HG02678 (cell line): ENCODE measurements at regions not wholly inside any gene's neighbourhood (a gene's known extent, or its start where the extent isn't known, plus 50 kb on each side); places are given as distances from the start of the nearest gene placed in this dataset.
A peak's percentile ranks its signal among the peaks of the same experiment; 100 is the strongest.

Experiments used
- ATAC-seq: cut with Tn5 transposase; IDR thresholded peaks from one replicate; pipeline ENCODE4 v1.9.1; 2021; ENCODE audit warnings: mild to moderate bottlenecking, moderate library complexity; ENCODE audit not compliant: unreplicated experiment

DNA sequence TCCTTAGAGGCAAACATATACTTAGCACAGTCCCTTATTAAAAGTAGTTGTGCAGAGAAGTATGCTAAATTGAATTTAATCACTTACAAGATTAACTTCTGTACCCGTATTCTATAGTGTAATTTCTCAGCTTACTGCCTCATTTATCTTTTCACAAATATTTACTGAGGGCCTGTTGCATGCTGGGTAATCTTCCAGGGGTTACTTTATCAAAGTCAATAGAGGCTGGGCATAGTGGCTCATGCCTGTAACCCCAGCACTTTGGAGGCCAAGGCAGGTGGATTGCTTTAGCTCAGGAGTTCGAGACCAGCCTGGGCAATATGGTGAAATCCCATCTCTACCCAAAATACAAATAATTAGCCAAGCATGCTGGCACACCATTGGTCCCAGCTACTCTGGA, 111.7 kb upstream of the RAB27B start:
- ATAC-seq, result no peak

GRCh38 chr18:54717673-54718407, 110.4 kb upstream of the RAB27B start:
- ATAC-seq, result peak; percentile 78

- ATAC-seq, result no peak
These were observed 109.9 kb upstream of the RAB27B start for GRCh38 chr18:54718408-54718773.

DNA sequence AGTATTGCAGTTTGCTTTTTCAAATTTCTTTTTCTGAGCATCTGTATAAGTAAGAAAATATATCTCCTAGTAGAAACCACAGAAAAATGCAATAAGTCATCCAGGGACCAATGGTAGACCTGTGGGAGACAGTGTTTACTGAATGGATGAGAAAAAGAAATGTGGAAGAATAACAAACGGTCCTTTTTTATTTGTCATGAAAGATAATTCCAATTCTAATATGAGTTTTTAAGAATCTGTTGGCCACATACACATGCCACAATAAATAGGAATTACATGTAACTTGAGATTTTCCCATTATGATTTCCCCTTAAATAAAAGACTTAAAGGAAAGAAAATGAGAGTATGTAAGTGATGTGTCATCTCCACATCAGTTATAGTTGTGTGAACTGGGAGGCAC, 107.7 kb upstream of the RAB27B start:
- no peak for ATAC-seq

DNA sequence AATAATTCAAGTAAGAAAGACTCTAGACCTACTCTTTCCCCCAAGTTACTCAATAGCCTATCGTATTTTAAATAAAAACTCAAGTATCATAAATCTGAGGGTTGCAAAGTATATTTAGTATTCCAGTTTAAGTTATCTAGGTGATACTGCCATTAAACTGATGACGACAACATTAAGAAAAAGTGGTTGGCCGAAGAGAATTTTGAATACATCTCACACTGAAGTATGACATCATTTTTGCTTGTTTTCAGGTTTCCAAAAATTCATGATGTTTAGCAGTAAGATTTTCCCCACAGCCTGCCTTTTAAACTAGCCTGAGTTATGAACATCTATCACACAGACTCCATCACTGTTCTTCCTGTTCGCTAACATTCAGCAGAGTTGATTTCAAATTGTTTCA, 102.1 kb upstream of the RAB27B start:
- no peak for ATAC-seq

DNA sequence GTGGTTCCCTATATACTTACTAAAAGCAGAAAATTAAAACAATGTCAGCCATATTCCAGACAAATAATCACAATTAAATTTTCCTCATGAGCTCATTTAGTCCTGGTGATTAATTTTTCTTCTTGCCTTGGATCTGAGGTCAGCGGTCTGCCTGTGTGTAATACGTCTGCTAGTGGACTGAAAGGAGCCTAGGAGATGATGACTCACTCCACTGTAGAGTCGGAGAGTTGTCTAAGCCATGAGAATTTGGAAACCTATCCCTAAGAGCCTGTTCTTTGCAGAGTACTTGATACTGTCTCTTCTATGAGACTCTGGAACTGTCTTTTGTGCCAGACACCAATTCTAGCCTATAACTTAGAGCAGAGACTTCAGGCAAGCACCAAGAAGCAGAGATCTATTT, 94.2 kb upstream of the RAB27B start:
- no peak for ATAC-seq

DNA sequence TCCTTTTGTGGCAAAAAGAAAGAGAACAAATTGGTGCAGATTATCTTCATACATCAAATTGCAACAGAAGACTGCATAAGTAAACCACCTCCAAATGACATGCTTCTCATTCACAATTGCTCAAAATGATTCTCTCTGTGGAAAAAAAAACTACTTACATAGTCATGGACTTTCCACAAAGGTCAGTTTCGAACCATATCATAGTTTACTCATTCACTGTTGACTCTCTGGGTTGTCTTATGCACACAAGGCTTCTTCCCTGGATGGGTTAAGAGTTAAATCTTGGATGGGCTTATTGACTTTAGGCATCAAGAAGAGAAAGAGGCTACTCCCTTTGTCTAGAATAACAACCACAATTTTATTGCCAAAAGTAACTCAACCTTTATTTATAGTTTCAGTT, 91.3 kb upstream of the RAB27B start:
- ATAC-seq, result no peak

DNA sequence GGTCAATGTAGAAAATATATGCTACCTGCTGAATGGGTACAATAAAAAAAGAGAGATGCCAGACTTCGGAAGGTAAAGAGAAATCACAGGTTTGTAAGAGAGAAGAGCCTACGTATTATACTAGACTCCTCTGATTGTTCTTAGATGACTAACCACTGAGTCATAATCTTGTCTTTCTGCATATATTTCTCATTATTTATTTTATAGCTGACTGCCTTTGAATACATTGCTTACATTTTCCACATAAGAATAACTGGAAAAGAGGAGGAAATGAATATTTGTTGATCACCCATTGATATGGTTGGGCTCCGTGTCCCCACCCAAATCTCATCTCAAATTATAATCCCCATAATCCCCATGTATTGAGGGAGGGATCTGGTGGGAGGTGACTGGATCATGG, 90.3 kb upstream of the RAB27B start:
- ATAC-seq, result no peak

DNA sequence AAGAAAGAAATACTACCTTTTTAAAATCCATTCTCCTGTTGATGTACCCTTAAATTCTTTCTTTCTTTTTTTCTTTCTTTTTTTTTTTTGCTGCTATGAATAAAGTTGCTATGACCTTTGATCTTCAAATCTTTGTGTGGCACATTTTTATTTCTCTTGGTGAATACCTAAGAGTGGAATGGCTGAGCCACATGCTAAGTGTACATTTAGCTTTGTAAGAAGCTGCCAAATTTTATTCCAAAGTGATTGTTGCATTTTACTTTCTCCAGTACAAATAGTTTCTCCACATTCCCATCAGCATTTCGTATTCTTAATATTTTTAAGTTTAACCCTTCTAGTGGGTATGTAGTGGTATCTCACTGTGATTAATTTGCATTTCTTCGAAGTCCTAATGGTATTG, 88.8 kb upstream of the RAB27B start:
- ATAC-seq, result no peak

DNA sequence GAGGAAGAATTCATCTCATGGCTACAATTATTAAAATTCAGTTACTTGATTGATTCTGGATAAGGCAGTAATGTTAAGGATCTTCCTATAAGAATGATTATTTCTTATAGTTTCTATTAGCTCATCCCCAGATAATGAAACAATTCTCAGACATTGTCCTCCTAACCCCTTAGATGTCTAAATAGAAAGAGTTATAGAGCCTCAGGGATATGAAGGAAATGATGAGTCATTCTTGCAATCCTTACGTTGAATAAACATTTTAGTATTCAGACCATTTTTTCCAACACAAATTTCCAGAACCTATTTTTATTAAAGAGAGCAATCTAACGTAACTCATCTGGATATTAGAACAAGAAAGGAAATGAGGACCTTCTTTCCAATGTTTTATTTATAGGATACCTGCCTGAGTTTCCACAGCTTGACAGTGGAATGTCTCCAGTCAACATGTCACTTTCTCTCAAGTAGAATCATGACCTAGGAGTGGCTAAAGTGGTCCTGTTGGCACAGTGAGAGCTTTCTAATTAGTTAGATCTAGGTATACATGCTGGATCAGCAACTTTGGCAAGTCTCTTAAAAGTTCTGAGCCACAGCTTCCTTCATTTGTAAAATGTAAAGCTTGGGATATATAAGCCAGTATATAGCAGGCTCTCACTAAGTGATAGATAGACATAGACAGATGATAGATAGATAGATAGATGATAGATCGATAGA, 88.0 kb upstream of the RAB27B start:
- ATAC-seq, result no peak

GRCh38 chr18:54742120-54742519, 86.2 kb upstream of the RAB27B start:
- ATAC-seq, result no peak

- ATAC-seq, result no peak
These were observed 85.3 kb upstream of the RAB27B start for GRCh38 chr18:54742659-54743604.

GRCh38 chr18:54743605-54743995, 84.7 kb upstream of the RAB27B start:
- ATAC-seq, result no peak

GRCh38 chr18:54749291-54749690, 79.0 kb upstream of the RAB27B start:
- no peak for ATAC-seq

DNA sequence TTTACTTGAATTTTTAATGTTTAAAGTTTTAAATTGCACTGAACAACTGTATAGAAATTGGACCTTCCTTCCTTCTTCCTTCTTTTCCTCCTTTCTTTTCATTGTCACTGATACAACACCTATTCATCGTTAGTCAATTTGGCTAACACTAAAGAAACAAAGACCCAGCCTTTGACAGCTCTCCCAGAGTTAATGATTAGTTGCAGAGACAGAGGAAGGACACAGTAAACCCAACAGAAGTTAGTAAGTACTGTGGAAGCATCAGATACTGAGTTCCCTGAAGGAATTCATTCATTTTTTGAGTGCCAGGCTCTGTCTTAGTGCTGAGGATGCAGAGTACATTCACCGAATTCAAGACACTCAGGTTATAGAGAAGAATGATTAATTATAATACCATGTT, 77.9 kb upstream of the RAB27B start:
- no peak for ATAC-seq

- no peak for ATAC-seq
These were observed 76.1 kb upstream of the RAB27B start for GRCh38 chr18:54752185-54752584.

- ATAC-seq, result no peak
These were observed 72.8 kb upstream of the RAB27B start for GRCh38 chr18:54755456-54755855.

- ATAC-seq, result no peak
These were observed 65.9 kb upstream of the RAB27B start for GRCh38 chr18:54762386-54762785.

GRCh38 chr18:54764786-54765185, 63.5 kb upstream of the RAB27B start:
- no peak for ATAC-seq

GRCh38 chr18:54765636-54766375, 62.5 kb upstream of the RAB27B start:
- ATAC-seq, result no peak

- ATAC-seq, result no peak
These were observed 61.6 kb upstream of the RAB27B start for GRCh38 chr18:54766634-54767033.
